Stomach (tissue), 8 donors: ENCODE measurements at regions not wholly inside any gene's neighbourhood (a gene's known extent, or its start where the extent isn't known, plus 50 kb on each side); places are given as distances from the start of the nearest gene placed in this dataset.

Experiments
- DNase-seq, 2 donors: peaks; one replicate each; pipeline versions ENCODE4 v3.0.0 to v3.0.0-alpha.2; 2013 to 2019
- H3K27ac ChIP-seq, 5 donors: fragments of 200-600 bp in 4 of 5; sonication (generic) in 4 of 5; one replicate each; pipeline ENCODE4 v1.5.1; 2013 to 2019; ENCODE audit warnings: mild to moderate bottlenecking in 1 of 5, moderate library complexity in 1 of 5
- H3K27me3 ChIP-seq, 3 donors: fragments of 200-600 bp; sonication (generic); one replicate each; pipeline ENCODE4 v1.5.1; 2017 to 2019; ENCODE audit warnings: mixed run types in 1 of 3
- H3K36me3 ChIP-seq, 4 donors: fragments of 200-600 bp; sonication (generic); 1 replicate in 3 of 4; 2 replicates in 1 of 4; pipeline ENCODE4 v1.5.1; 2016 to 2019
- H3K4me1 ChIP-seq, 4 donors: fragments of 200-600 bp; sonication (generic); one replicate each; pipeline ENCODE4 v1.5.1; 2016 to 2019
- H3K4me3 ChIP-seq, 4 donors: fragments of 200-600 bp; sonication (generic) in 3 of 4; one replicate each; pipeline ENCODE4 v1.5.1; 2016 to 2019; ENCODE audit warnings: mild to moderate bottlenecking in 1 of 4
- H3K9me3 ChIP-seq, 4 donors: fragments of 200-600 bp; sonication (generic); one replicate each; pipeline ENCODE4 v1.5.1; 2016 to 2019
- EP300 ChIP-seq: sonication (generic); formaldehyde crosslinking; IDR thresholded peaks from one replicate; pipeline ENCODE4 v1.6.1; 2017; ENCODE audit warnings: antibody characterized with exemption
- POLR2A ChIP-seq, 4 donors: fragments of 450-650 bp; IDR thresholded peaks; one replicate each; pipeline ENCODE4 v1.6.1; 2016; ENCODE audit warnings: antibody characterized with exemption in 4 of 4, control low read depth in 2 of 4, mild to moderate bottlenecking in 1 of 4, moderate library complexity in 1 of 4
- POLR2AphosphoS5 ChIP-seq, 3 donors: sonication (generic); formaldehyde crosslinking; IDR thresholded peaks; one replicate each; pipeline ENCODE4 v1.6.1; 2016; ENCODE audit warnings: antibody characterized with exemption in 3 of 3
- whole genome bisulfite sequencing, 5 donors: extraction: QIAGEN DNeasy Blood & Tissue Kit in 3 of 5; methylation state at CpG; one replicate each; pipeline versions ENCODE4 v1.1.5 to v1.1.7; 2013 to 2018; 5-methylcytosine and 5-hydroxymethylcytosine counted together
- intact Hi-C: fragments of 100-400 bp; cut with DNase I; formaldehyde crosslinking; loops from one replicate; pipeline ENCODE4 v1.15.1; 2023; ENCODE audit warnings: low total_unique reads
- TF ChIP-seq, protein P1 (sequence below), 7 experiments: fragments of 450-650 bp in 4 of 7; fragments of 200-600 bp in 3 of 7; sonication (generic) in 3 of 7; IDR thresholded peaks; one replicate each; pipeline ENCODE4 v1.5.1; 2016 to 2019; ENCODE audit warnings: antibody characterized with exemption in 7 of 7, control low read depth in 2 of 7, mild to moderate bottlenecking in 1 of 7
- donor health status: healthy with polysubstance abuse.
- donor health status: Bipolar disorder and iron deficiency.
- donor health status: healthy.

DNA sequence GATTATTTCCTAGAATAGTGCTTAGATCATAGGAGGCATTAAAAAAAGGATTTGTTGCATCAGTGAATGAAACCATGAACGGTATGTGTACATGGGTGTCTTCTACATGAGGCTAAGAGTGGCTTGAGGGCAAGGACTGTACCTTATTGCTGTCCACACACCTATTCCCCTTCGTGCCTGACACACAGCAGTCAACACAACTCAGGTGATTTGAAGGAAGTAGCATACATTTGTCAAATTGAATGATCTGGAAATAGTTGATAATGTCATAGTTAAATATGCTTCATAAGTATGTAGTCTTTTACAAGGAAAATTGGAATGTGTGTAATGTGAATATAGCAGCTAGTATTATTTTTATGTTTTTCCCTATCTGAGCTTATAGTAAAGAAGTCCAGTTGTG lies 189.0 kb upstream of the DAB1 start:
- intact Hi-C loops = no loop called here
- H3K27me3 ChIP-seq = no peaks in the 10 kb centered on the region
- H3K36me3 ChIP-seq = no peaks in the 10 kb centered on the region
- no peaks in the 10 kb centered on the region for H3K9me3 ChIP-seq
- H3K4me3 ChIP-seq = no peak overlapping the region
- no peak for TF ChIP-seq EP300
- no peak for TF ChIP-seq POLR2AphosphoS5 (IDR thresholded peaks at IDR 0.05)
- TF ChIP-seq, protein P1, sequence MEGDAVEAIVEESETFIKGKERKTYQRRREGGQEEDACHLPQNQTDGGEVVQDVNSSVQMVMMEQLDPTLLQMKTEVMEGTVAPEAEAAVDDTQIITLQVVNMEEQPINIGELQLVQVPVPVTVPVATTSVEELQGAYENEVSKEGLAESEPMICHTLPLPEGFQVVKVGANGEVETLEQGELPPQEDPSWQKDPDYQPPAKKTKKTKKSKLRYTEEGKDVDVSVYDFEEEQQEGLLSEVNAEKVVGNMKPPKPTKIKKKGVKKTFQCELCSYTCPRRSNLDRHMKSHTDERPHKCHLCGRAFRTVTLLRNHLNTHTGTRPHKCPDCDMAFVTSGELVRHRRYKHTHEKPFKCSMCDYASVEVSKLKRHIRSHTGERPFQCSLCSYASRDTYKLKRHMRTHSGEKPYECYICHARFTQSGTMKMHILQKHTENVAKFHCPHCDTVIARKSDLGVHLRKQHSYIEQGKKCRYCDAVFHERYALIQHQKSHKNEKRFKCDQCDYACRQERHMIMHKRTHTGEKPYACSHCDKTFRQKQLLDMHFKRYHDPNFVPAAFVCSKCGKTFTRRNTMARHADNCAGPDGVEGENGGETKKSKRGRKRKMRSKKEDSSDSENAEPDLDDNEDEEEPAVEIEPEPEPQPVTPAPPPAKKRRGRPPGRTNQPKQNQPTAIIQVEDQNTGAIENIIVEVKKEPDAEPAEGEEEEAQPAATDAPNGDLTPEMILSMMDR (IDR thresholded peaks at IDR 0.05) = no peak
- TF ChIP-seq POLR2A (IDR thresholded peaks at IDR 0.05) = no peak
- WGBS, 5 donors = 61 to 82% (median 75%) methylated on average over 2 of the region's 2 CpGs
- no peak for DNase-seq
- no peaks in the 10 kb centered on the region for H3K4me1 ChIP-seq
- H3K27ac ChIP-seq = no peak overlapping the region

DNA sequence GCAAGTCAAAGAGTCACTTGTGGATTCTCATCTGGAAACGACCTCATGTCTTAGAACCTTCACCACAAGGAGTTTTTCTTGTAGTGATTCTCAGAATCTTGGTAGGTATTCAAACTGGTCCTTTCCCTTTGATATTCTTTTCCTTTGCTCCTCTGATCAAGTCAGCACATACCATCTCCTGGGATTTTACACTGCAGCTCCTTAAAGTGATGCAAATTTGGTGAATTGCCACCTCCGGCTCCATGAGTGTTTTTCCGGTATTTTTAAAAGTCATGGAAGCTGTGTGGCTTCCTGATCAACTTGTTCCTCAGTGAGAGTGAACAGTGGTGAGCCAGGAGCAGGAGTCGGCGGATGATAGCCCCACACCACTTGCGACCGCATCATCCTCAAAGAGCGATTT lies 182.1 kb upstream of the DAB1 start:
- H3K4me3 ChIP-seq = no peak overlapping the region
- H3K27ac ChIP-seq = no peak overlapping the region
- no peak for TF ChIP-seq POLR2A (IDR thresholded peaks at IDR 0.05)
- TF ChIP-seq EP300 = no peak
- no peak for TF ChIP-seq POLR2AphosphoS5 (IDR thresholded peaks at IDR 0.05)
- 81 to 88% (median 85%) methylated on average over 8 of the region's 8 CpGs for WGBS, 5 donors
- no peaks in the 10 kb centered on the region for H3K9me3 ChIP-seq
- DNase-seq = no peak
- no peaks in the 10 kb centered on the region for H3K36me3 ChIP-seq
- no peaks in the 10 kb centered on the region for H3K4me1 ChIP-seq
- H3K27me3 ChIP-seq = no peaks in the 10 kb centered on the region
- intact Hi-C loops = no loop called here

DNA sequence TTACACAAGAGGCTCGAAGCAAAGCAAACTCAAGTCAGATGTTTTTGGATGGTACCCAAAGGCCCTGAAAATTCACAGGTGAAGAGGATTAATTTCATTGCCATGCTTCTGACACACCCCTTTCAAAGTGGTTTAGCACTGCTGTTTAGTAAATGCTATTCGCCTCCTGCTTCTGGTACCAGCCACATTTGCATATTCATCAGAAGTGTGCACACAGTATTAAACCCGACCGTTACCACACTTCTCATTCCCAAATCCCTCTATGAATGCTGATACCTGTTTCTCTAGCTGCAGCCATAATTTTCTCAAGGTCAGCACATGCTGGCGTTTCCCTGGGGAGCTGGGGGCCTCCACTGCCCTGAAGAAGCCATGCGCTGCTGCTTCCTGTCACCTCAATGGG lies 179.8 kb upstream of the DAB1 start:
- TF ChIP-seq POLR2A (IDR thresholded peaks at IDR 0.05) = no peak
- no peak for TF ChIP-seq POLR2AphosphoS5 (IDR thresholded peaks at IDR 0.05)
- TF ChIP-seq, protein P1 (IDR thresholded peaks at IDR 0.05) = no peak
- TF ChIP-seq EP300 = no peak
- intact Hi-C loops = no loop called here
- Histone ChIP-seq H3K4me1 (peaks cover 0 to 5% (median 0%) of the 10 kb centered on the region in 4 donors), H3K36me3 (no peaks in the 10 kb centered on the region), H3K9me3 (no peaks in the 10 kb centered on the region), H3K27ac (no peak overlapping the region), H3K4me3 (no peak overlapping the region), H3K27me3 (no peaks in the 10 kb centered on the region)
- WGBS, 5 donors = 66 to 77% (median 72%) methylated on average over 6 of the region's 6 CpGs
- no peak for DNase-seq

DNA sequence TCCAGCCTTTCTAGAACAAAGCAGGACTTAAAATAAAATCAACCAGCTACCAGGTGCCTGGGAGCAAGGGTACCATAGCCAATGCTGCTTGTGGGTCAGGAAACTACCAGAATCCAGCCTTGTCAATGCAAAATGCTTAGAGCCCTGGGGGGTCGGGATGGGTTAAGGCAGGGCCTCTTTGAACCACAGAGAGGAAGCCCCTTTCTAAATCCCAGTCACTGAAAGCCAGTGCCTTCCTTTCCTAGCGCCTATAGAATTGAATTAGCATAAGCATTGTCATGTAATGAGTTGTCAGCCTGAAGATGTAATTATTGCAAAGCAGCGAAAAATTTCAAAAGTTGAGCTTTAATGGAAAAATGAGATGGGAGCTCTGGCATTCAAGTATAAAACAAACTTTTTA lies 176.6 kb upstream of the DAB1 start:
- 60 to 77% (median 67%) methylated on average over 3 of the region's 3 CpGs for WGBS, 5 donors
- Histone ChIP-seq H3K27me3 (no peaks in the 10 kb centered on the region), H3K36me3 (no peaks in the 10 kb centered on the region), H3K27ac (no peak overlapping the region), H3K4me3 (no peak overlapping the region), H3K9me3 (no peaks in the 10 kb centered on the region), H3K4me1 (peaks cover 0 to 7% (median 2%) of the 10 kb centered on the region in 4 donors)
- TF ChIP-seq, protein P1 (IDR thresholded peaks at IDR 0.05) = no peak
- no peak for TF ChIP-seq POLR2AphosphoS5 (IDR thresholded peaks at IDR 0.05)
- no peak for TF ChIP-seq EP300
- TF ChIP-seq POLR2A (IDR thresholded peaks at IDR 0.05) = no peak
- no peak for DNase-seq
- intact Hi-C loops = no loop called here

DNA sequence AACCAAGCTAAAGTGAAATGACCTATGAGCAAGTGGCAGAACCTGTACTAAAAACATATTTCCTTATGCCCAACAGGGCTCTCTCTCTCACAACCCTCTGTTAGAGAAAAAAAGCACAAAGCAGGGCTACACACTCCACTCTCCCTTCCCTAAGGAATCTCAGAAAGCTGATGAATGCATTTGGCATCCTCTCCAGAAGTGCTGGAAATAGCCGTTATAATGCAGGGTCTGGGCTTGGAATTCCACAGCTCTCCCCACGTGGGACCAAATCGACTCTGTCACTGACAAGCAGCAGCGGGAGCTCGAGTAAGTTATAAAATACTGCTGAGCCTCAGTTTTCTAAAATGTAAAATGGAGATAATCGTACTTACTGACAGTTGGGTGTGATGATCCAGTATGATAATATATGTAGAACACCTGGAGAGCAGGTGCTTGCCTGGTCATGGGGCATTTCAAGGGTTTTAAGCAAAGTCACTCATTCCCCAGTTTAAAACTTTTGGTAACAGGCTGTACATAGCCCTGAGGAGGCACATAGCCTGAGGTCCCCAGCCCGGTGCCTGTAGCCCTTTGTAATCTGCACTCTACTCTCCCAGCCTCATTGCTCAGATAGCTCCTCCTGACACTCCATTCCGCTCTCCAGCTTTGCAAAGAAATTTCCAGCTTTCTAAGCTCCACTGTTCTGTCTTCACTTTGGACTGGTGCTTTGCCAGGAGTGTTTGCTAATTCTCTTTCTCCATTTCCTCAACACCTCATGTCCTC lies 175.6 kb upstream of the DAB1 start:
- Histone ChIP-seq H3K36me3 (no peaks in the 10 kb centered on the region), H3K27ac (no peak overlapping the region), H3K4me3 (no peak overlapping the region), H3K4me1 (peaks cover 0 to 7% (median 2%) of the 10 kb centered on the region in 4 donors), H3K9me3 (no peaks in the 10 kb centered on the region), H3K27me3 (no peaks in the 10 kb centered on the region)
- WGBS, 5 donors = 48 to 64% (median 58%) methylated on average over 8 of the region's 8 CpGs
- DNase-seq = peak in 1 of 2 donors; percentile 88
- intact Hi-C loops = no loop called here
- TF ChIP-seq, protein P1 (IDR thresholded peaks at IDR 0.05) = no peak
- TF ChIP-seq POLR2A (IDR thresholded peaks at IDR 0.05) = no peak
- no peak for TF ChIP-seq EP300
- no peak for TF ChIP-seq POLR2AphosphoS5 (IDR thresholded peaks at IDR 0.05)
